HTR-8/SVneo (cell line): ENCODE measurements at regions not wholly inside any gene's neighbourhood (a gene's known extent, or its start where the extent isn't known, plus 50 kb on each side); places are given as distances from the start of the nearest gene placed in this dataset.
"Not testable (repeated sequence)": the region's sequence is repeated elsewhere in the genome, so short reads cannot be mapped to it uniquely, and the experiment has no call there.

Experiments
- DNase-seq: peaks from one replicate; pipeline ENCODE4 v3.0.0; 2011; ENCODE audit warnings: low spot score, mixed read lengths; ENCODE audit not compliant: insufficient read length
- FAIRE-seq: peaks from 2 replicates; lab custom pipeline; 2011; peaks lifted over from hg19 to GRCh38; lab: Jason Lieb, UNC

DNA sequence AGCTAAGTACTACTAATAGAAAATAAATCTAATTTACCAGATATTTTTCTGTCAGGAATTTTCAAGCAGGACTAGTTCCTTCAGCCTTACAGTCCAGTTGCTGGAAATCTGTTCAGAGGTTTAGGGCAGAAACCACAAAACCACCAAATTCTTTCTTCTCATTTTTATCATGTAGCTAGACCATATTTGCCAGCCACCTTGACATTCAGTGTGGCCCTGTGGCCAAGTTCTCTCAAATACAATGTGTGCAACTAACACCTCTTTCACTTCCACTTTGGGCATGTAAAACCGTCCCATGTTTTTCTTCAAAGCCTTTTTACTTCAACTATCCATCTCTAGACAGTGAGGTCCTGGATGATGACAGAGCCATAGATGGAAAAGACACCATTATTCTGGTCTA is 1133.2 kb upstream of the CDH18 start:
- FAIRE-seq (no peak), DNase-seq (no peak)

DNA sequence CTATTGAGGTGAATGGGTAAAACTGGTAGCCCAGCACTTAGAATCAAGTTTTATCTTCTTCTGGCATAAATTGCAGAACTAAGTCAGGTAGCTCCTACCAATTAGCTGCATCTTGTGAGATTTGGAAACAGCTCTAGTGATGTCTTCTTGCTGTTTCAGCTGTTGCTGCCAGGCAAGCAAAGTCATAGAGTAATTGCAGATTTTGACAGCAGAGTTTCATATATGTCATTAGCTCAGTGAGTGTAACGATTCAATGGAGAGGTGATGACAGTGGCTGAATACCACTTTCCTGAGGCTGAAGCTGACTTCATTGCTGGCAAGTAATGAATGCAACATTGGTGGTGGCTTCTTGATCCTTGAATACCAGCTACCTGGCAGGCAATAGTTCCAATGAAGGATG is 1109.7 kb upstream of the CDH18 start:
- DNase-seq (no peak), FAIRE-seq (peak; percentile 33)

DNA sequence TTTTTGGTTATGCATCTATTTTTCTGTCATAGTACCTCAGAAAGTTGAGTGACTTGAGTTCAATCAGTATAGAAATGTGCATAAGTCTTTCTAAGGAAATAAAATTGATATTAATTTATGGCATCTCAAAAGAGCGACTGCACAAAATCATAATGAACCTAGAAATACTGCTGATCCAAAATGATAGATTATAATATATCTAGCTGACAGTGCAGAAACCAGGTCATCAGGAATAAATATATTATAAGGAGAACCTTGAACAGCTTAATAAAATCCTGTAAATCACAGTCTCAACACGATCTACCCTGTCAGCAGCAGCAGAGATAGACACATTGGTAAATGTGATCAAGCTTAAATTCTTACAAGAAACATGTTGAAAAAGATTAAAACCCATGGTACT is 1106.6 kb upstream of the CDH18 start:
- no peak for DNase-seq
- no peak for FAIRE-seq

DNA sequence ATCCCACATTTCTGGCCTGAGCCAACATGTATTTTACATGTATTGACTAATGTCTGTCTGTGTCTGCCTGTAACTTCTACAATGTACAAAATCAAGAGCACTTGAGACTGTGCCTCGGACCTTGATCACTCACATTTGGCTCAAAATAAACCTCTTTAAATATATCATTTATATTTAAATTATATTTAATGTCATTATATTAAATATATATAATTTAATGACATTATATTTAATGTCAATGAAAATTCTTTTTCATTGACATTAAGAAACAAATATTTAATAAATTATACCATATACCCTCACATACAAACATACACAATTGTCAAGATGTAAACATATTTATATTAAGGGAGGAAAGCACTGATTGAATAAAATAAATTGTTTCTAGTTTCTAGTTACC is 1099.8 kb upstream of the CDH18 start:
- DNase-seq (no peak), FAIRE-seq (no peak)

DNA sequence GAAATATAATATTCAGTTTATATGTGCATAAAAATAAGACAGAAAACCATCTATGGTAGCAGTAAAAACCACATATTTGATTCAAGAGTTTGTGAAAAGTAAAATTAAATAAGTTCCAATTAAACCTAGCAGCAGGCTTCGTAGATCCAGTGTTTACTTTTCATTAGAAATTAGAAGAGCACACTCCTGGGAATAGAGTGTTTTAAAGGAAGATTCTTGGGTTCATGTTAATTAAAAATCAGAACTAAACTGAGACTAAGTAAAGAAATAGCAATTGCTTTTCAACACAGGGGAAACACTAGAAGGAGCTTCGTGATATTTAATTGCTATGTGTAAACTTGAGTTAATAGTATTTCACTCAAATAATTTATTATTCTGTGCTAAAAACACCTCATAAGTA is 1097.8 kb upstream of the CDH18 start:
- FAIRE-seq (no peak), DNase-seq (no peak)

DNA sequence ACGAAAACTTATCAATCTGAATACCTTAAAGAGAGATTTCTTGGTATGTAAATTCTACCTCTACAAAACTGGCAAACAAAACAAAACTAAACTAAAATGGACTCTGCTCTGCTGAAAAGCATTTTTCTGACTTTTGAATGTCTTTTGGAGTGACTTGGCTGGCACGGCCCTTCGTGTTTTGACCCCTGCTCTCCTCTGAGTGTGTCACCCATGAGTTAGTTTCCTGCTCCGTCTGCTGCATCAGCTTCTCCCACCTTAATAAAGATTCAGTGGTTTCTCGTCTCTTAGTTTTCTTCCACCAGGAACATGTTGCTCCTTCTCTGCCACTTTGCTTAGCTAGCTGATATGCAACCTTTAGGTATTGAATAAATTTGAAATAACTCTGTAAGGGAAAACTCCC is 1084.0 kb upstream of the CDH18 start:
- FAIRE-seq (no peak), DNase-seq (no peak)

DNA sequence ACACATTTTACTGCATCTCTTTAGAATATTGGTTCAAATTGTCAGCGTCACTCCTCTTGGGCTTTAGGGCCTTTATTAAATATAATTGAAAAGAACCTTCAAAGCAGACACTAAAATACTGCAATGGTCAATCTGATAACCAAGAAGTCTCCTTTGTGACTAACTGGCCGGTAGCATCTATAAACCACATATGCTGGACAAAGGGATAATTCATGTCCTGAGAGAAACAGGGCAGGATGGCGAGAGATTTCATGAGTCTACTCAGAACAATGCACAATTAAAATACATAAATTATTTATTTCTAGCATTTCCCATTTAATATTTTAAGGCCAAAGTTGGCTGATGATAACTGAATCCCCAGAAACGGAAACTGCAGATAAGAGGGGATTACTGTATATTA is 1083.4 kb upstream of the CDH18 start:
- FAIRE-seq, result no peak
- DNase-seq, result no peak

DNA sequence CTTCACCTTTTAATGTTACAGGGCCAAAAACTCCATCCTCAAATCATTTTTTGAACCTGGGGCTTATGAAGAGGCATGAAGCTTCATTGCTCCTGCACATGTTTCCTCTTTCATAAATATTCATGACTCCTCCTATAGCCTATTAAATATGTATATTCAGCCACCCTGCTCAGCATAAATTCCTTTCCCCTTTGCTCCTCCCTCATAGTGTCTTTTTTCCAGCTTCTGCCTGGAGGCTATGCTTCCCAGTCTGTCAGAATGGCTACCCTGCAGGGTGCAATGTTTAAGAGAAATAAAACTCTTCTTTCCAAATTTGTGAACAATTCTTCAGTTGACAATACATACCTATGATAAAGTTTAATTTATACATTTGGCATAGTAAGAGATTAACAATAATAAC is 1082.9 kb upstream of the CDH18 start:
- DNase-seq (no peak), FAIRE-seq (no peak)

DNA sequence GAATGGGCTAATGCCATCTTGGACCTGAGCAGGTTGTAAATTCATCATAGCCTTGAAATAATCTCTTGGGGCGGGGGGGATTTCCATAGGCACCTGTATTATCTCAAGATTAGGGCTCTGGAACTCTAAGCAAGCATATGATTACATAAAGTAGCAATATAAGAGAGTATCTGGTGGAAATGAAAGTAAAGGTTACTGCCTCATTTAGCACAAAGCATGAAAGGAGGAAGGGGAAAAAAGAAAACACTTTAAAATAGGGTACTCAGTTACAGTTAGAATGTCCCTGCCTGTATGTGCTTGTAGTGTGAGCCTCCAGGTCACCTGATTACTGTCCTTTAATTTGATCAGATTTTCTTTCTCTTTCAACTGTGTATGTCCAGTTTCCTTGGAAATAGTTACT is 1079.7 kb upstream of the CDH18 start:
- DNase-seq (no peak), FAIRE-seq (no peak)

DNA sequence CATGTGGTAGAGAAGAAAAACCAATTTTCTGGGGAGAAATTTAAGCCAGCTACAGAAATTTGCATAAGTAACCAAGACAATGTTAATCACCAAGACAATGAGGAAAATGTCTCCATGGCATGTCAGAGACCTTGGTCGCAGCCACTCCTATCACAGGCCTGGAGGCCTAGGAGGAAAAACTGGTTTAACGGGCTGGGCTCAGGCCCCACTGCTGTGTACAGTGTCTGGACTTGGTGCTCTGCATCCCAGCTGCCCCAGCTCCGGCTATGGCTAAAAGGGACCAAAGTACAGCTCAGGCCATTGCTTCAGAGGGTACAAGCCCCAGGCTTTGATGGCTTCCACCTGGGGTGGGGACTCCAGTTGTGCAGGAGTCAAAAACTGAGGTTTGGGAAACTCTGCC is 1075.1 kb upstream of the CDH18 start:
- DNase-seq, result no peak
- FAIRE-seq, result no peak

DNA sequence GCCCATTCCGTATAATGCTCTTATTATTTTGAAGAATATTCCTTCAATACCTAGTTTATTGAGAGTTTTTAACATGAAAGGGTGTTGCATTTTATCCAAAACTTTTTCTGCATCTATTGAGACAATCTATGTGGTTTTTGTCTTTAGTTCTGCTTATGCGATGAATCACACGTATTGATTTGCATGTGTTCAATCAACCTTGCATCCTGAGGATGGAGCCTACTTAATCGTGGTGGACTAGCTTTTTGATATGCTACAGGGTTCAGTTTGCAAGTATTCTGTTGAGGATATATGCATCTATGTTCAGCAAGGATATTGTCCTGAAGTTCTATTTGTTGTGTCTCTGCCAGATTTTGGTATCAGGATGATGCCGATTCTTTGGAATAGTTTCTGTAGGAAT is 1070.3 kb upstream of the CDH18 start:
- DNase-seq, result no peak
- FAIRE-seq, result no peak

DNA sequence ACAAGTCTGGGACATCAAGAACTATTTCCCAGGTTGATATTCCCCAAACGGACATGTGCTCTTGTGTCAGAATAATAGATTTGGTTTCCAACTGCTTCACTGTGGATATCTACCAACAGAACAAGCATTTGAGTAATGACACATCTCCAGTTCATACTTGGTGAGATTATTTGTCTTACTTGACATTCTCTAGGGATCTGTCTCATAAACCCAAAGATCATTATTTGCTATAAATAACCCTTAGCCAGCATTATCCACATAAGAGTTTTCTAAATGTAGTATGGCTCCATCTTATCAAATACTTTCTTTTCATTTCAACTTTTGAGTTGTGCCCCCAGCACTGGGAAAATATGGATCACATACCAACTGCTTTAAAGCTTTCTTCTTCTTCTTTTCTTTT is 1063.9 kb upstream of the CDH18 start:
- DNase-seq (no peak), FAIRE-seq (peak; percentile 31)

DNA sequence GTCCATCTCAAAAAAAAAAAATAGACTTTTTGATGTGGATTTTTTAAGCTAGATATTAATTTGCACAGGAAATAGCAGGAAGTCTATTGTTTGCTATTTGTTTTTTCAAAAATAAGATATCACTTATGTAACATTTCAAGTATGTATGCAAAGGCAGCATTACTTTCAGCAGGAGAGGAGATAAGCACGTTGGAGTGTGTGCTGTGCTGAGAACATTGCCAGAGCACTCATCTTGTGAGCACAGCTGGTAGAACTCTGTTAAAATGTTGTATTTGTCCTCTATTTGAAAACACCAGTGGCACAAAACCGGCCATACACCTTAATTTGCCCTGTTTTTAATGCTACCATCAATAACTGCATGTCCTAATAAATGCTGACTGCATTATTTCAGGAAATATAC is 1061.9 kb upstream of the CDH18 start:
- FAIRE-seq, result peak; percentile 48
- DNase-seq, result no peak

DNA sequence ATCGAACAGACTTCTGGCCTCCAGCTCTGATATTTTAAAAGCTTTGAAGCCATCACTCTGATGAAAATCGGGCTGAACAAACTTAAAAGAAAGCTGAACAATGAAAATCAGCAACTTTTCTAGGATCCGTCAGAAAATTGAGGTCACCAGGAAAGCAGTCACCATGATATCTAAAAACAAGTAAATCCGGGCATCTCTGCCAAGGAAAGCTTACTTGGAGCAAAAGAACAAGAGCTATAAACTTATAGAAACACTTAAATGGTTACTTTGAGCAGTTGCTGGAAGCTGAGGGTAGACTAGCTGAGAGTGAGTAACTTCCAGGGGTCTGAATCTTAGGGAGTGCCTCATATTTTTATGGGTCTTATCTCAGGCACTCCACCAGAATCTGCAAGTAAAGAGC is 1043.0 kb upstream of the CDH18 start:
- DNase-seq (no peak), FAIRE-seq (no peak)

DNA sequence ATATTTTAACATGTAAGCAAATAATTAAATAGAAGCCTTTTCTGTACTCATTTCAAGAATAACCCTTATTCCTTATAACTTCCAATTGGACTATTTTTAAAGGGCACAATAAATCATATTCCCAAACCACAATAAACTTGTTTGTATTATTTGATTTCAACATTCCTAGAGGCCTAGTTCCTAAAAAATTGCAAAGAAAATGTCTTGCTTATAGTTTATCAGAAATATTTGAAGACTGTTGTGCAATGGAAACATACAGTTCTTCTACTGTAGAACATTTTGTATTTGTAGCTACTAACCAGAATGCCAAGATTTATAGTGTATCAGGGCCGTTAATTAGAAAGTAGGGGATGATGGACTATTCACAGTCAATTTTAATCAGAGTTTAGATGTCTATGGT is 1037.0 kb upstream of the CDH18 start:
- FAIRE-seq (no peak), DNase-seq (no peak)

DNA sequence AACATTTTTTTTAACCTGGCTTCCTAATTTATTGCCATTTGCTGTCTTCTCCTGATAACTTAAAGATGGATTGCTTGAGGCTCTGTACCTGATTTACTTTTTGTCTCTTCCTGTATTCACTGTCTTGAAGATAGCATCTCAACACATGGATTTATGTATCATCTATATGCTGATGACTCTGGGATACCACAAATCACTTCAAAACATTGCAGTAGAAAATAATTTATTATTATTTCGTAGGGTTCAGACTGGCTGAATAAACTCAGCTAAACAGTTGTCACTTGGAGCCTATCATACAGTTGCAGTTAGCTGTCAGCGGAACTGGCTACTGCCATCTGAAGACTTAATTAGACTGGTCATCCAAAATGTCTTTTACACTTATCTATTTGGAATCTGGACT is 1025.2 kb upstream of the CDH18 start:
- FAIRE-seq, result no peak
- DNase-seq, result no peak

DNA sequence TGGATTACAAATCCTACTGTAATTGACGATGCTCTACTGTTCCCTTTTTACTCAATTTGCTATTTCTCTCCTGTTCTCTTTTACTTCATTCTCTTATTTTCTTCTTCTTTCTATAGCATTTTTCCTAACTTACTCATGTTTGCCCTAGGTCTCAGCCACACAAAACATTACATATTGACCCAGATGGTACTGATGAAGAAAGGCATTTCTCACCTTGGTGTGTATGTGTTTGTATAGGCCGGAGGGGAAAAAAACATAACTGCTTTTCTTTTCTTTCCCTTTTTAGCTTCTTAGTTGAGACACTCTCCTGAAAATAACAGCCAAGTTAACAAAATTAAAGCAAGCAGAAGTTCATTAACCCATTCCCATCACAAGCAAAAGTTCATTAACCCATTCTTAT is 1019.8 kb upstream of the CDH18 start:
- FAIRE-seq (no peak), DNase-seq (no peak)

DNA sequence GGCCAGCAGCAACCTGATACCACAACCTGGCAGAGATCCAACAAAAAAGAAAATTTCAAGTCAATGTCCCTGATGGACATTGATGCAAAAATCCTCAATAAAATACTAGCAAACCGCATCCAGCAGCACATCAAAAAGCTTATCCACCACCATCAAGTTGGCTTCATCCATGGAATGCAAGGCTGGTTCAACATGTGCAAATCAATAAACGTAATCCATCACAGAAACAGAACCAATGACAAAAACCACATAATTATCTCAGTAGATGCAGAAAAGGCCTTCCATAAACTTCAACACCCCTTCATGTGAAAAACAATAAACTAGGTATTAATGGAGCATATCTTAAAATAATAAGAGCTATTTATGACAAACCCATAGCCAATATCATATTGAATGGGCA is 1000.9 kb upstream of the CDH18 start:
- FAIRE-seq, DNase-seq: not testable (repeated sequence)

DNA sequence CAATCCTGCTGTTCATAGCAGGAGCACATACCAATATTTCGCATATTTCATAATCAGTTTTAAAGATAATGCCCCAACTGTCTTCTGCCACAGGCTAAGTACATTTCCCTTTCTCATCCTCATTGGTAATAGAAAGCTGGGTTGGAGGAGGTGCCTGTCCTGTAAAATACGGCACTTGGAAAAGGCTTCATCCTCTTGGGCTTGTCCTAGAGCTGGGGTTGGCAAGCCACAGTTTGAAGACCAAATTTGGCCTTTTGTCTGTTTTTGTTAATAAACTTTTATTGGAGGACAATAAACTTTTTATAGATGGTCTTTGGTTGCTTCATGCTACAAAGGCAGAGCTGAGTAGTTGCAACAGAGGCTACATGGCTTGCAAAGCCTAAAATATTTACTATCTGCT is 997.8 kb upstream of the CDH18 start:
- DNase-seq (no peak), FAIRE-seq (no peak)

DNA sequence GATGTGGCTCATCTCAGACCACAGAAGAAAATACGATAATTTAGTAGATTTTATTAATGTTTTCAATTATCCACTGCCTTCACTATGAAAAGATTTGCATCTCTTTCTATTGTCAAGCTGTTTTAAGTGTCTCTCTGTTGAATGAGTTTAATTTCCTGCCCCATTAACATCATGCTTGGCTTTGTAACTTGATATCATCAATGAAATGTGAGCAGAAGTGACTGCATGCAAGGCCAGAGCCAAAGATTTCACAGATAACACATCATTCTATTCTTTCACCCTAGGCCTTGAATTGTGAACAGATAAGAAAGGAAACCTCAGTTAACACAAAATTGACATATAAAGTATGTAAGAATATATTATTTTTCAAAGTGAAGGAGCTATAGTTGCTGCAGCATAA is 986.4 kb upstream of the CDH18 start:
- DNase-seq, result no peak
- FAIRE-seq, result no peak

DNA sequence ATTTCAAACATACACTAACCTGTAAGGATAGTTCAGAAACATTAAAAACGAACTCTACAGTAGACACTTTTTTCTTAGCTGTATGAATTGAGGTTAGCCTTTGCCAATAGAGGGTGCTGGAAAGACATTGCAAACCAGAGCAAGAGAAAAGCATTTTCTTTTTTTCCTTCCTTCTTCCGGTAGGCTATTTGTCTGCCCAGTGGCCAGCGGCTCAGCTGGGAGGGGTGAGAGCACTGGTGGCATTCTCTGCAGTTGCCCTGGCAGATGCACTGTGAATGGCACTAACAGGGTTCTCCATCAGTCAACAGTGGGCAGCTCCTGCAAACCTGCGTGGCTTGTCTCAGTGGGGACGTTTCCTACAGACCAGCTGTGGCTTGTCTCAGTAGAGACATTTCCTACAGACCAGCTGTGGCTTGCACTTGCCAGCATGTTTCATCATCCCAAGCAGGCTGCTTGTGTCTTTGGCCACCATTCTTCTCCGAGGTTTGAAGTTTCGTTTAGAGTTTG is 984.5 kb upstream of the CDH18 start:
- DNase-seq (peak; percentile 54), FAIRE-seq (peak; percentile 13)

DNA sequence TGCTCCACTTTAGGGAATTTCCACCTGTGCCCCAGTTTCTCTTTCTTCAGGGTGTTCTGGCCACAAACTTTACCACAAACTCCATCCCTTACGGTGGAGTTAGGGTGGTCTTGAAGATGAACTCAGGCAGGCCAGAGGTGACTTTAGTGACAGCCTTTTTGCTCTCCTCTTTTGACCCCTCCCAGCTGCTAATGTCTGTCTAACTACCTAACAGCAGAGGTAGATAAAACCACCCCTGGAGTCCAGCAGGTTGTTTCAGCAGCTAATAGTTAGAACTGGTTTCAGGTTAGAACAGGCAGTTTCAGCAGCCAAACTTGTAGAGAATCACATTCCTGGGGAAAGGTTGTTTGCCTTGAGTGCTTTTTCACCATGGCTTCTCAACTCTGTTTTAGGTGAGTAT is 971.3 kb upstream of the CDH18 start:
- DNase-seq (no peak), FAIRE-seq (peak; percentile 38)

DNA sequence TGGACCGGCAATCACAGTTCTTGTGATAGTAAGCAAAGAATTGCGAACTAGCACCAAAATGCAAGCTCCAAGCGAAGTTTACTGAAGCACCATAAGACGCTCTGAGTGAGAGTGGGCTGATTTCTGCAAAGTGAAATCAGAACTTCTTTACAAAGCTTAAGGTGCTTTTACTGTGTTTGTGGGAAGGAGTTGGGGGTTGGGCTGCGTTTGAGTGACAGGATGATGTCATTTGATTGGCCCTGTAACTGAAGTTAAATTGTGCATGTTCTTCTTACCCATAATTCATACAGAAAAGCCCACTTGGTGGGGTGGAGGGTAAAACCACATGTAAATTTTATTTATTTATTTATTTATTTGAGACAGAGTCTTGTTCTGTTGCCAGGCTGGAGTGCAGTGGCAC is 970.6 kb upstream of the CDH18 start:
- FAIRE-seq, result no peak
- no peak for DNase-seq
